K562 (cell line): ENCODE measurements at regions not wholly inside any gene's neighbourhood (a gene's known extent, or its start where the extent isn't known, plus 50 kb on each side); places are given as distances from the start of the nearest gene placed in this dataset.

Experiments used
- ATAC-seq: fragments of 200-7000 bp; cut with Tn5 transposase; 3 replicates; pipeline ENCODE4 v1.9.1; 2020; ENCODE audit warnings: moderate library complexity
- BruUV-seq: library from RNA; stranded (reverse); fragments of 400-500 nt; replicated peaks from 2 replicates; lab custom pipeline; 2021; lab: Mats Ljungman, UMichigan
- CTCF ChIA-PET: fragments of 300-600 bp; formaldehyde crosslinking; extraction: SDS; loops from one replicate; lab custom pipeline; 2021; ENCODE audit warnings: low intra/inter-chr PET ratio; lab: Yijun Ruan, JAX
- POLR2A ChIA-PET: fragments of 300-600, 350-650 bp; sonication (Branson Sonifier 250); formaldehyde crosslinking; extraction: SDS; loops from one replicate; lab custom pipeline; 2021; ENCODE audit warnings: antibody characterized with exemption, inconsistent platforms; lab: Yijun Ruan, JAX
- DNase-seq, 4 experiments: peaks; one replicate each; pipeline versions ENCODE4 v3.0.0 to v3.0.0-alpha.2; 2011 to 2018; ENCODE audit warnings: low spot score in 3 of 4, mixed read lengths in 3 of 4; ENCODE audit errors: extremely low read depth in 1 of 4
- FAIRE-seq: peaks from 2 replicates; lab custom pipeline; 2011; peaks lifted over from hg19 to GRCh38; lab: Jason Lieb, UNC
- H2AFZ ChIP-seq: 2 replicates; pipeline ENCODE4 v1.6.0; 2011; ENCODE audit warnings: low read depth, low read length, control low read depth, inconsistent platforms
- H3K27ac ChIP-seq: fragments of 200-600 bp; 3 replicates; pipeline ENCODE4 v1.8.0; 2011; ENCODE audit warnings: low read depth, mild to moderate bottlenecking, control low read depth, inconsistent platforms, low read length, moderate library complexity, mixed read lengths; ENCODE audit errors: extremely low read depth
- H3K27me3 ChIP-seq, 2 experiments: fragments of 300-600 bp in 1 of 2; 2 replicates in 1 of 2; 3 replicates in 1 of 2; pipeline versions ENCODE4 v1.6.0 to v1.8.0; 2011; ENCODE audit warnings: inconsistent platforms in 2 of 2, low read length in 2 of 2, mild to moderate bottlenecking in 1 of 2, mixed read lengths in 1 of 2, moderate library complexity in 1 of 2; ENCODE audit not compliant: control insufficient read depth in 2 of 2, insufficient read depth in 2 of 2
- H3K36me3 ChIP-seq: fragments of 300-600 bp; 3 replicates; pipeline ENCODE4 v1.8.0; 2011; ENCODE audit warnings: mild to moderate bottlenecking, low read length, inconsistent platforms; ENCODE audit not compliant: control insufficient read depth, insufficient read depth
- H3K4me1 ChIP-seq, 2 experiments: fragments of 200-600 bp in 1 of 2; replicated peaks in 1 of 2; 2 replicates in 1 of 2; 3 replicates in 1 of 2; pipeline versions ENCODE4 v1.5.1 to v1.8.0; 2011; ENCODE audit warnings: inconsistent platforms in 2 of 2, low read length in 2 of 2, mild to moderate bottlenecking in 1 of 2, mixed read lengths in 1 of 2, moderate library complexity in 1 of 2; ENCODE audit not compliant: control insufficient read depth in 2 of 2, insufficient read depth in 2 of 2
- H3K4me2 ChIP-seq: 2 replicates; pipeline ENCODE4 v1.6.1; 2011; ENCODE audit warnings: low read length, control low read depth, inconsistent platforms, mixed read lengths; ENCODE audit not compliant: insufficient read depth
- H3K4me3 ChIP-seq: fragments of 200-600 bp; sonication (generic), shearing (Covaris generic); 2 replicates; pipeline ENCODE4 v1.5.1; 2016; ENCODE audit warnings: control low read depth, inconsistent platforms
- H3K79me2 ChIP-seq: fragments of 200-600 bp; 3 replicates; pipeline ENCODE4 v1.8.0; 2011; ENCODE audit warnings: low read length, inconsistent platforms; ENCODE audit not compliant: control insufficient read depth, insufficient read depth
- H3K9ac ChIP-seq, 2 experiments: 2 replicates each; pipeline versions ENCODE4 v1.6.0 to v1.6.1; 2011; ENCODE audit warnings: low read depth in 2 of 2, low read length in 2 of 2, control low read depth in 1 of 2, inconsistent platforms in 1 of 2, mild to moderate bottlenecking in 1 of 2, mixed read lengths in 1 of 2; ENCODE audit not compliant: insufficient read depth in 1 of 2
- H3K9me1 ChIP-seq: one replicate; pipeline ENCODE4 v1.6.0; 2011; ENCODE audit warnings: inconsistent platforms, mild to moderate bottlenecking, low read length, moderate library complexity; ENCODE audit not compliant: control insufficient read depth, insufficient read depth
- H3K9me3 ChIP-seq: replicated peaks from 2 replicates; pipeline ENCODE4 v1.5.1; 2011; ENCODE audit warnings: low read depth, low read length, inconsistent platforms; ENCODE audit not compliant: control insufficient read depth, insufficient read depth
- H4K20me1 ChIP-seq: replicated peaks from 2 replicates; pipeline ENCODE4 v1.6.1; 2011; ENCODE audit warnings: low read length, inconsistent platforms, mixed read lengths; ENCODE audit not compliant: control insufficient read depth, insufficient read depth
- COPS2 ChIP-seq: fragments of 450-650 bp; conservative IDR thresholded peaks from 2 replicates; pipeline ENCODE4 v1.6.1; 2016; ENCODE audit warnings: mild to moderate bottlenecking, moderate library complexity
- CREM ChIP-seq: IDR thresholded peaks from 2 replicates; pipeline ENCODE4 v1.6.1; 2014; ENCODE audit warnings: antibody characterized with exemption, low read depth
- FOXK1 ChIP-seq: sonication (generic); formaldehyde crosslinking; IDR thresholded peaks from 2 replicates; pipeline ENCODE4 v1.8.0; 2022; ENCODE audit warnings: missing genetic modification reagents, mild to moderate bottlenecking, borderline replicate concordance
- IRF2 ChIP-seq: sonication (generic); formaldehyde crosslinking; IDR thresholded peaks from 2 replicates; pipeline ENCODE4 v1.8.1; 2022; ENCODE audit warnings: mild to moderate bottlenecking, missing genetic modification reagents
- TFAM ChIP-seq: fragments of 250-450 bp; sonication (Bioruptor Pico); conservative IDR thresholded peaks from 2 replicates; pipeline ENCODE4 v1.5.0; 2021; ENCODE audit warnings: mild to moderate bottlenecking, moderate library complexity
- ZNF175 ChIP-seq: fragments of 200-800 bp; sonication (Bioruptor generic); IDR thresholded peaks from 2 replicates; pipeline ENCODE4 v1.6.1; 2016; ENCODE audit warnings: low read depth, mild to moderate bottlenecking, missing genetic modification characterization, missing compliant biosample characterization
- WGBS: fragments of 100-300 bp; shearing (Covaris generic); methylation state at CpG from one replicate; pipeline ENCODE4 v1.1.6; 2016; ENCODE audit warnings: low coverage, mixed read lengths; ENCODE audit not compliant: insufficient coverage; ENCODE audit errors: missing lambda C conversion rate; 5-methylcytosine and 5-hydroxymethylcytosine counted together
- in situ Hi-C: fragments of 300-500 bp; cut with MboI; formaldehyde crosslinking; loops from 4 replicates; pipeline ENCODE4 v1.15.0; 2018; ENCODE audit warnings: inconsistent platforms, mixed read lengths
- intact Hi-C: fragments of 100-400 bp; cut with micrococcal nuclease; formaldehyde crosslinking; loops from 2 replicates; pipeline ENCODE4 v1.14.2; 2022
- TF ChIP-seq, protein P1 (sequence below), 2 experiments: fragments of 450-650 bp in 1 of 2; IDR thresholded peaks; 2 replicates each; pipeline ENCODE4 v1.6.1; 2011 to 2017; ENCODE audit warnings: low read depth in 2 of 2, antibody characterized with exemption in 1 of 2, borderline replicate concordance in 1 of 2, low read length in 1 of 2, mild to moderate bottlenecking in 1 of 2, mixed read lengths in 1 of 2; ENCODE audit not compliant: control insufficient read depth in 1 of 2

DNA sequence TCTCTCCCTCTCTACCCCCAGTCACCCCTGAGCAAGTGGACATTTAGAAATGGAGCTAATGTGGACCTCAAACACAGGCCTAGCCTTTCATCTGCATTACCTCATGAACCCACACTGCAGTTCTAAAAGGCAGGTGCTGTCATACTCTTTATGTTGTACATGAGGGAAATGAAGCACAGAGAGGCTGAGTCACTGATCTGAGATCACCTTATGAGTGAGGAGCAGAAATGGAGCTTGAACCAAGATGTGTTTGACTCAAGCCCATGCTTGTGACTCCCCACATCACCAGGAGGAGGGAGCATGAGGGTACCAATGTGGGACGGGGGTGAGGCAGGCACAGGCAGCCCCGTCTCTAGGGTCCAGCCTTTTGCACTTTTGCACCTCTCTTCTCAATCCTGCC lies 702.8 kb downstream of the PTPRU start (continued):
- no peak for TF ChIP-seq ZNF175 (CRISPR knock-in tag)

DNA sequence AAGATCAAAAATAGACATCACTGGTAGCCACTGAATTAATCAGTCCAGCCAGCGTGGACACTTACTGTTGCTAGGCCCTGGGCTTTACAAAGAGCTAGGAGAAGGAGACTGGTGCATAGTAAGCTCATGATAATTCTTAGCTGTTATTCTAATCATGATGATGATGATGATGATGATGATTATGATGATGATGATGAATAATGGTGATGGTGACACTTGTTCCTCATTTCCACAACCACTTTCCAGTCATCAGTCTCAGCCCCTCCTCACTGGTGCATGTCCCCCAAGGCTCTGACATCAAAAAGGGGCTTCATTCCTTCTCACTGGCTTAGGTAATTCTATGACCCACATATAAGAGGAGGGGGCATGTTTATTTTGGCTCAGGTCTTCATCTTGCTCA lies 701.0 kb downstream of the PTPRU start:
- ChIA-PET CTCF (no interaction called here), POLR2A (interaction anchor here (0.8 kb wide), 2 partner anchors 10 to 128 kb away, joined by 3 to 4 read pairs; no protein-coding TSS in a partner anchor)
- 0% methylated on average over 1 of the region's 1 CpG for WGBS
- 0 out of 5 replicates have a peak, but pooled peaks cover 0 to 6% of the 10 kb centered on the region in 2 experiments for H3K27me3 ChIP-seq
- no peaks in the 10 kb centered on the region for H3K36me3 ChIP-seq
- no peak overlapping the region for H2AFZ ChIP-seq
- H3K9me1 ChIP-seq, result no peaks in the 10 kb centered on the region
- FAIRE-seq (no peak), DNase-seq (no peak), ATAC-seq (no peak)
- intact Hi-C loops, result no loop called here
- no peak overlapping the region for H3K9ac ChIP-seq
- no peak overlapping the region for H3K4me3 ChIP-seq
- H3K4me1 ChIP-seq, result no peaks in the 10 kb centered on the region
- H3K27ac ChIP-seq, result no peak overlapping the region
- in situ Hi-C loops, result no loop called here
- H3K79me2 ChIP-seq, result no peaks in the 10 kb centered on the region
- no TSS peak for BruUV-seq
- no peaks in the 10 kb centered on the region for H3K9me3 ChIP-seq
- no peak overlapping the region for H3K4me2 ChIP-seq
- H4K20me1 ChIP-seq, result no peaks in the 10 kb centered on the region; the same call in 1 of the 2 replicates
- no peak for TF ChIP-seq FOXK1 (CRISPR knock-in tag)
- no peak for TF ChIP-seq COPS2
- no peak for TF ChIP-seq CREM
- no peak for TF ChIP-seq TFAM (CRISPR knock-in tag)
- no peak for TF ChIP-seq IRF2
- TF ChIP-seq, protein P1, sequence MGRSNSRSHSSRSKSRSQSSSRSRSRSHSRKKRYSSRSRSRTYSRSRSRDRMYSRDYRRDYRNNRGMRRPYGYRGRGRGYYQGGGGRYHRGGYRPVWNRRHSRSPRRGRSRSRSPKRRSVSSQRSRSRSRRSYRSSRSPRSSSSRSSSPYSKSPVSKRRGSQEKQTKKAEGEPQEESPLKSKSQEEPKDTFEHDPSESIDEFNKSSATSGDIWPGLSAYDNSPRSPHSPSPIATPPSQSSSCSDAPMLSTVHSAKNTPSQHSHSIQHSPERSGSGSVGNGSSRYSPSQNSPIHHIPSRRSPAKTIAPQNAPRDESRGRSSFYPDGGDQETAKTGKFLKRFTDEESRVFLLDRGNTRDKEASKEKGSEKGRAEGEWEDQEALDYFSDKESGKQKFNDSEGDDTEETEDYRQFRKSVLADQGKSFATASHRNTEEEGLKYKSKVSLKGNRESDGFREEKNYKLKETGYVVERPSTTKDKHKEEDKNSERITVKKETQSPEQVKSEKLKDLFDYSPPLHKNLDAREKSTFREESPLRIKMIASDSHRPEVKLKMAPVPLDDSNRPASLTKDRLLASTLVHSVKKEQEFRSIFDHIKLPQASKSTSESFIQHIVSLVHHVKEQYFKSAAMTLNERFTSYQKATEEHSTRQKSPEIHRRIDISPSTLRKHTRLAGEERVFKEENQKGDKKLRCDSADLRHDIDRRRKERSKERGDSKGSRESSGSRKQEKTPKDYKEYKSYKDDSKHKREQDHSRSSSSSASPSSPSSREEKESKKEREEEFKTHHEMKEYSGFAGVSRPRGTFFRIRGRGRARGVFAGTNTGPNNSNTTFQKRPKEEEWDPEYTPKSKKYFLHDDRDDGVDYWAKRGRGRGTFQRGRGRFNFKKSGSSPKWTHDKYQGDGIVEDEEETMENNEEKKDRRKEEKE (IDR thresholded peaks at IDR 0.05; ENCODE audit: borderline replicate concordance in 1 of 2, control insufficient read depth in 1 of 2, low read depth in 2 of 2, low read length in 1 of 2), result no peak
